SK-N-SH treated with all-trans-retinoic acid at 6 μM for 48 hours (cell line): ENCODE measurements at regions not wholly inside any gene's neighbourhood (a gene's known extent, or its start where the extent isn't known, plus 50 kb on each side); places are given as distances from the start of the nearest gene placed in this dataset.

Experiments
- ATAC-seq: fragments of 200-7000 bp; cut with Tn5 transposase; 3 replicates; pipeline ENCODE4 v1.9.1; 2020; ENCODE audit warnings: mild to moderate bottlenecking, moderate library complexity
- ARNTL ChIP-seq: fragments of 450-650 bp; formaldehyde crosslinking; IDR thresholded peaks from 2 replicates; pipeline ENCODE4 v1.5.0; 2020; ENCODE audit warnings: low read depth, mild to moderate bottlenecking, moderate library complexity, borderline replicate concordance
- CSDC2 ChIP-seq: fragments of 250-450 bp; sonication (Bioruptor Pico); IDR thresholded peaks from 2 replicates; pipeline ENCODE4 v1.5.0; 2020; ENCODE audit warnings: mild to moderate bottlenecking, moderate library complexity
- ESRRG ChIP-seq: fragments of 250-450 bp; sonication (Bioruptor Pico); IDR thresholded peaks from 2 replicates; pipeline ENCODE4 v1.6.1; 2021; ENCODE audit warnings: mild to moderate bottlenecking
- GLIS3 ChIP-seq: fragments of 250-450 bp; sonication (Bioruptor Pico); IDR thresholded peaks from 2 replicates; pipeline ENCODE4 v1.5.0; 2020; ENCODE audit warnings: mild to moderate bottlenecking, moderate library complexity
- ISL1 ChIP-seq: fragments of 250-450 bp; sonication (Bioruptor Pico); IDR thresholded peaks from 2 replicates; pipeline ENCODE4 v2.1.2; 2022; ENCODE audit warnings: mild to moderate bottlenecking, moderate library complexity
- OSR1 ChIP-seq: fragments of 250-450 bp; sonication (Bioruptor Pico); IDR thresholded peaks from 2 replicates; pipeline ENCODE4 v1.8.0; 2022; ENCODE audit warnings: moderate library complexity, mild to moderate bottlenecking, inconsistent platforms
- PPARA ChIP-seq: fragments of 250-450 bp; sonication (Bioruptor Pico); IDR thresholded peaks from 2 replicates; pipeline ENCODE4 v1.5.0; 2020; ENCODE audit warnings: mild to moderate bottlenecking, borderline replicate concordance
- RARB ChIP-seq: fragments of 250-450 bp; sonication (Bioruptor Pico); IDR thresholded peaks from 2 replicates; pipeline ENCODE4 v1.8.0; 2021; ENCODE audit warnings: mild to moderate bottlenecking, moderate library complexity
- SNAI2 ChIP-seq: fragments of 250-450 bp; sonication (Bioruptor Pico); IDR thresholded peaks from 2 replicates; pipeline ENCODE4 v1.5.0; 2020; ENCODE audit warnings: mild to moderate bottlenecking, moderate library complexity
- TCF4 ChIP-seq: fragments of 250-450 bp; sonication (Bioruptor Pico); IDR thresholded peaks from 2 replicates; pipeline ENCODE4 v1.8.0; 2021; ENCODE audit warnings: mild to moderate bottlenecking, moderate library complexity, borderline replicate concordance
- TOX ChIP-seq: fragments of 250-450 bp; sonication (Bioruptor Pico); IDR thresholded peaks from 2 replicates; pipeline ENCODE4 v1.8.0; 2021; ENCODE audit warnings: mild to moderate bottlenecking, moderate library complexity, borderline replicate concordance
- TSHZ2 ChIP-seq: fragments of 250-450 bp; sonication (Bioruptor Pico); IDR thresholded peaks from 2 replicates; pipeline ENCODE4 v1.5.0; 2020; ENCODE audit warnings: mild to moderate bottlenecking, moderate library complexity
- ZC3H10 ChIP-seq: fragments of 250-450 bp; sonication (Bioruptor Pico); IDR thresholded peaks from 2 replicates; pipeline ENCODE4 v1.5.1; 2021; ENCODE audit warnings: mild to moderate bottlenecking, moderate library complexity
- ZFP30 ChIP-seq: fragments of 450-650 bp; formaldehyde crosslinking; IDR thresholded peaks from 2 replicates; pipeline ENCODE4 v1.5.0; 2022; ENCODE audit warnings: mild to moderate bottlenecking, moderate library complexity
- ZNF565 ChIP-seq: fragments of 450-650 bp; formaldehyde crosslinking; conservative IDR thresholded peaks from 2 replicates; pipeline ENCODE4 v1.5.0; 2020; ENCODE audit warnings: low read depth, mild to moderate bottlenecking, moderate library complexity
- ZNF70 ChIP-seq: fragments of 450-650 bp; formaldehyde crosslinking; IDR thresholded peaks from 2 replicates; pipeline ENCODE4 v1.5.0; 2020; ENCODE audit warnings: mild to moderate bottlenecking, moderate library complexity
- ZNF8 ChIP-seq: fragments of 450-650 bp; formaldehyde crosslinking; IDR thresholded peaks from 2 replicates; pipeline ENCODE4 v1.5.0; 2020; ENCODE audit warnings: mild to moderate bottlenecking, moderate library complexity
- TF ChIP-seq, protein P1 (sequence below): fragments of 250-450 bp; sonication (Bioruptor Pico); IDR thresholded peaks from 2 replicates; pipeline ENCODE4 v1.5.1; 2021; ENCODE audit warnings: mild to moderate bottlenecking, moderate library complexity
- TF ChIP-seq, protein P2 (sequence below): fragments of 250-450 bp; sonication (Bioruptor Pico); IDR thresholded peaks from 2 replicates; pipeline ENCODE4 v1.8.0; 2020; ENCODE audit warnings: mild to moderate bottlenecking, moderate library complexity, borderline replicate concordance
- TF ChIP-seq, protein P3 (sequence below): fragments of 250-450 bp; sonication (Bioruptor Pico); IDR thresholded peaks from 2 replicates; pipeline ENCODE4 v1.5.1; 2020; ENCODE audit warnings: low read depth, mild to moderate bottlenecking, moderate library complexity

DNA sequence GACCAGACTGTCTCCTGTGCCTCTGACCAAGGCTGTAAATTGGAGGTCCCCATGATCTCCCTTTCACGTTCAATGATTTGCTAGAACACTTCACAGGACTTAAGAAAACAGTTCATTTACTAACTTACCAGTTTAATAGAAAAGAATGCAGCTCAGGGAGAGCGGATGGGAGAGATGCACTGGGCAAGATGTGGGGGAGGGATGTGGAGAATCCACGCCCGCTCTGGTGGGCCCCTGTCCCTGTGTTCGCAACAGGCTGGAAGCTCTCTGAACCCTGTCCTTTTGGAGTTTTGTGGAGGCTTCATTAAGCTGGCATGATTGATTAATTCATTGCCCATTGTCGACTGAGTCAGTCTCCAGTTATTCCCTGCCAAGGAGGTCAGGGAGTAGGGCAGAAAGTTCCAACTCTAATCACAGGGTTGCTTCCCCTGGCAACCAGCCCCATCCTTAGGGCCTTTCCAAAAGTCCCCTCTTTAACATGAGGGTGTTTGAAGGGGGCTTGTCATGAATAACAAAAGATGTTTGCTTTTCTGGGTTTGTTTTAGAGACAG, 257.1 kb downstream of the ACKR3 start:
- TF ChIP-seq SNAI2 (CRISPR knock-in tag), result no peak
- no peak for TF ChIP-seq OSR1 (CRISPR knock-in tag)
- no peak for TF ChIP-seq TSHZ2 (CRISPR knock-in tag)
- TF ChIP-seq ZFP30 (CRISPR knock-in tag), result no peak
- TF ChIP-seq TCF4 (CRISPR knock-in tag), result no peak
- no peak for TF ChIP-seq ARNTL (CRISPR knock-in tag)
- no peak for TF ChIP-seq ZC3H10 (CRISPR knock-in tag)
- TF ChIP-seq ZNF70 (CRISPR knock-in tag), result no peak
- TF ChIP-seq CSDC2 (CRISPR knock-in tag), result no peak
- TF ChIP-seq ESRRG (CRISPR knock-in tag), result no peak
- TF ChIP-seq TOX (CRISPR knock-in tag), result no peak
- TF ChIP-seq ISL1, result no peak
- TF ChIP-seq, protein P1, sequence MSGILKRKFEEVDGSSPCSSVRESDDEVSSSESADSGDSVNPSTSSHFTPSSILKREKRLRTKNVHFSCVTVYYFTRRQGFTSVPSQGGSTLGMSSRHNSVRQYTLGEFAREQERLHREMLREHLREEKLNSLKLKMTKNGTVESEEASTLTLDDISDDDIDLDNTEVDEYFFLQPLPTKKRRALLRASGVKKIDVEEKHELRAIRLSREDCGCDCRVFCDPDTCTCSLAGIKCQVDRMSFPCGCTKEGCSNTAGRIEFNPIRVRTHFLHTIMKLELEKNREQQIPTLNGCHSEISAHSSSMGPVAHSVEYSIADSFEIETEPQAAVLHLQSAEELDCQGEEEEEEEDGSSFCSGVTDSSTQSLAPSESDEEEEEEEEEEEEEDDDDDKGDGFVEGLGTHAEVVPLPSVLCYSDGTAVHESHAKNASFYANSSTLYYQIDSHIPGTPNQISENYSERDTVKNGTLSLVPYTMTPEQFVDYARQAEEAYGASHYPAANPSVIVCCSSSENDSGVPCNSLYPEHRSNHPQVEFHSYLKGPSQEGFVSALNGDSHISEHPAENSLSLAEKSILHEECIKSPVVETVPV, result no peak
- no peak for TF ChIP-seq GLIS3
- TF ChIP-seq ZNF8 (CRISPR knock-in tag), result no peak
- TF ChIP-seq RARB (CRISPR knock-in tag), result no peak
- TF ChIP-seq PPARA (CRISPR knock-in tag), result no peak
- TF ChIP-seq, all 23 proteins: peak for 0
- ATAC-seq, result no peak

GRCh38 chr2:236827997-236828396, 257.7 kb upstream of the COPS8 start:
- no peak for TF ChIP-seq ZNF70 (CRISPR knock-in tag)
- no peak for TF ChIP-seq CSDC2 (CRISPR knock-in tag)
- TF ChIP-seq, protein P2, sequence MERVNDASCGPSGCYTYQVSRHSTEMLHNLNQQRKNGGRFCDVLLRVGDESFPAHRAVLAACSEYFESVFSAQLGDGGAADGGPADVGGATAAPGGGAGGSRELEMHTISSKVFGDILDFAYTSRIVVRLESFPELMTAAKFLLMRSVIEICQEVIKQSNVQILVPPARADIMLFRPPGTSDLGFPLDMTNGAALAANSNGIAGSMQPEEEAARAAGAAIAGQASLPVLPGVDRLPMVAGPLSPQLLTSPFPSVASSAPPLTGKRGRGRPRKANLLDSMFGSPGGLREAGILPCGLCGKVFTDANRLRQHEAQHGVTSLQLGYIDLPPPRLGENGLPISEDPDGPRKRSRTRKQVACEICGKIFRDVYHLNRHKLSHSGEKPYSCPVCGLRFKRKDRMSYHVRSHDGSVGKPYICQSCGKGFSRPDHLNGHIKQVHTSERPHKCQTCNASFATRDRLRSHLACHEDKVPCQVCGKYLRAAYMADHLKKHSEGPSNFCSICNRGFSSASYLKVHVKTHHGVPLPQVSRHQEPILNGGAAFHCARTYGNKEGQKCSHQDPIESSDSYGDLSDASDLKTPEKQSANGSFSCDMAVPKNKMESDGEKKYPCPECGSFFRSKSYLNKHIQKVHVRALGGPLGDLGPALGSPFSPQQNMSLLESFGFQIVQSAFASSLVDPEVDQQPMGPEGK, result no peak
- no peak for TF ChIP-seq ARNTL (CRISPR knock-in tag)
- TF ChIP-seq ISL1, result no peak
- TF ChIP-seq, protein P3, sequence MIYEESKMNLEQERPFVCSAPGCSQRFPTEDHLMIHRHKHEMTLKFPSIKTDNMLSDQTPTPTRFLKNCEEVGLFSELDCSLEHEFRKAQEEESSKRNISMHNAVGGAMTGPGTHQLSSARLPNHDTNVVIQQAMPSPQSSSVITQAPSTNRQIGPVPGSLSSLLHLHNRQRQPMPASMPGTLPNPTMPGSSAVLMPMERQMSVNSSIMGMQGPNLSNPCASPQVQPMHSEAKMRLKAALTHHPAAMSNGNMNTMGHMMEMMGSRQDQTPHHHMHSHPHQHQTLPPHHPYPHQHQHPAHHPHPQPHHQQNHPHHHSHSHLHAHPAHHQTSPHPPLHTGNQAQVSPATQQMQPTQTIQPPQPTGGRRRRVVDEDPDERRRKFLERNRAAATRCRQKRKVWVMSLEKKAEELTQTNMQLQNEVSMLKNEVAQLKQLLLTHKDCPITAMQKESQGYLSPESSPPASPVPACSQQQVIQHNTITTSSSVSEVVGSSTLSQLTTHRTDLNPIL (CRISPR knock-in tag), result no peak
- no peak for TF ChIP-seq TSHZ2 (CRISPR knock-in tag)
- TF ChIP-seq PPARA (CRISPR knock-in tag), result no peak
- no peak for TF ChIP-seq ZC3H10 (CRISPR knock-in tag)
- no peak for TF ChIP-seq ZNF8 (CRISPR knock-in tag)
- TF ChIP-seq RARB (CRISPR knock-in tag), result no peak
- no peak for TF ChIP-seq ZNF565 (CRISPR knock-in tag)
- no peak for TF ChIP-seq TCF4 (CRISPR knock-in tag)
- TF ChIP-seq GLIS3, result no peak
- TF ChIP-seq, all 23 proteins: peak for 0
- ATAC-seq, result no peak
